ENCODE measurements at regions not wholly inside any gene's neighbourhood (a gene's known extent, or its start where the extent isn't known, plus 50 kb on each side); places are given as distances from the start of the nearest gene placed in this dataset.

GRCh38 chr11:15627560-15627959, 512.8 kb downstream of the INSC start:
- Histone ChIP-seq H3K9me3 (no peaks in the 10 kb centered on the region), H3K4me3 (no peak overlapping the region), H3K4me1 (no peaks in the 10 kb centered on the region), H3K36me3 (no peaks in the 10 kb centered on the region), H3K27ac (no peak overlapping the region), H3K27me3 (no peaks in the 10 kb centered on the region)
- intact Hi-C loops (cut with DNase I), result no loop called here
- DNase-seq (no peak), ATAC-seq (no peak)
- TF ChIP-seq, protein P1, sequence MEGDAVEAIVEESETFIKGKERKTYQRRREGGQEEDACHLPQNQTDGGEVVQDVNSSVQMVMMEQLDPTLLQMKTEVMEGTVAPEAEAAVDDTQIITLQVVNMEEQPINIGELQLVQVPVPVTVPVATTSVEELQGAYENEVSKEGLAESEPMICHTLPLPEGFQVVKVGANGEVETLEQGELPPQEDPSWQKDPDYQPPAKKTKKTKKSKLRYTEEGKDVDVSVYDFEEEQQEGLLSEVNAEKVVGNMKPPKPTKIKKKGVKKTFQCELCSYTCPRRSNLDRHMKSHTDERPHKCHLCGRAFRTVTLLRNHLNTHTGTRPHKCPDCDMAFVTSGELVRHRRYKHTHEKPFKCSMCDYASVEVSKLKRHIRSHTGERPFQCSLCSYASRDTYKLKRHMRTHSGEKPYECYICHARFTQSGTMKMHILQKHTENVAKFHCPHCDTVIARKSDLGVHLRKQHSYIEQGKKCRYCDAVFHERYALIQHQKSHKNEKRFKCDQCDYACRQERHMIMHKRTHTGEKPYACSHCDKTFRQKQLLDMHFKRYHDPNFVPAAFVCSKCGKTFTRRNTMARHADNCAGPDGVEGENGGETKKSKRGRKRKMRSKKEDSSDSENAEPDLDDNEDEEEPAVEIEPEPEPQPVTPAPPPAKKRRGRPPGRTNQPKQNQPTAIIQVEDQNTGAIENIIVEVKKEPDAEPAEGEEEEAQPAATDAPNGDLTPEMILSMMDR (IDR thresholded peaks at IDR 0.05), result no peak
- no peak for TF ChIP-seq POLR2A (IDR thresholded peaks at IDR 0.05)

DNA sequence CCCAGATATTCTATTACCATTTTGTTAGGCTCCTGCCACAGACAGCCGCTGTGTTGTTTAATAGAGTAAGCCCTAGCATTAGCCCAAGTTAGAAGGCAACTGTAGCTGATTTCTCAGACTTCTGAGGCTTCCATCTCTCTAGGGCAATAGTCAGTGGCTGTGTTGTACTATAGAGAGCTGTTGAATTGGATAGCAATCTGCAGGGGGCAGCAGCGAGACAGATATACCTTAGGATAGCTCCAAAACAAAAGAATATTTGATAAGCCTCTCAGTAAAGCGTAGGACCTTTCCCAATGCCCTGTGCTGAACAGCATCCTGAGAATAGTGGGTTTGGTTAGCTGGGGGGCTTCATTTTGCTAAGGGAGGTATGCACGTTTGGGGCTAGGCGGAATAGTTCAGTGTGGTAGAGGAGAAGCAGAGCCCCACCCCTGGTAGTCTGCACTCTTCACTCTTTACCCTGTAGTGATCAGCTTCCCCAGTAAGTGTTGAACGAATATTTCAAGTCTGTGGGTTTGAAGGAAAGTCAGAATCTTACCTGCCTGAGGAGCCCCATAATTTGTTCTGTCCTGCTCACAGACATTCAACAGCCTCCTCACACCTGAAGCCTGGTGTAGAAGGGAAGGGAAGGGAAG, 515.1 kb downstream of the INSC start:
- Histone ChIP-seq H3K36me3 (no peaks in the 10 kb centered on the region), H3K4me3 (no peak overlapping the region), H3K4me1 (no peaks in the 10 kb centered on the region), H3K27me3 (no peaks in the 10 kb centered on the region), H3K9me3 (no peaks in the 10 kb centered on the region), H3K27ac (no peak overlapping the region)
- TF ChIP-seq, protein P1 (IDR thresholded peaks at IDR 0.05), result peak in 6 of 12 donors; percentile 22 to 42 (median 32)
- no peak for TF ChIP-seq POLR2A (IDR thresholded peaks at IDR 0.05)
- 62 to 71% (median 67%) methylated on average over 6 of the region's 6 CpGs for WGBS, 4 donors
- DNase-seq, result peak in 1 of 5 donors; percentile 44
- peak in 2 of 4 donors; percentile 42 to 60 for ATAC-seq
- intact Hi-C loops (cut with DNase I), result no loop called here

- Histone ChIP-seq H3K36me3 (no peaks in the 10 kb centered on the region), H3K27me3 (no peaks in the 10 kb centered on the region), H3K27ac (no peak overlapping the region), H3K4me3 (no peak overlapping the region), H3K4me1 (no peaks in the 10 kb centered on the region), H3K9me3 (no peaks in the 10 kb centered on the region)
- intact Hi-C loops (cut with DNase I), result no loop called here
- no peak for ATAC-seq
- 73 to 97% (median 76%) methylated on average over 2 of the region's 2 CpGs for whole genome bisulfite sequencing, 4 donors
- DNase-seq, result no peak
- no peak for TF ChIP-seq POLR2A (IDR thresholded peaks at IDR 0.05)
- TF ChIP-seq, protein P1 (IDR thresholded peaks at IDR 0.05), result no peak
Observed at GRCh38 chr11:15630896-15631295, 516.2 kb downstream of the INSC start.

DNA sequence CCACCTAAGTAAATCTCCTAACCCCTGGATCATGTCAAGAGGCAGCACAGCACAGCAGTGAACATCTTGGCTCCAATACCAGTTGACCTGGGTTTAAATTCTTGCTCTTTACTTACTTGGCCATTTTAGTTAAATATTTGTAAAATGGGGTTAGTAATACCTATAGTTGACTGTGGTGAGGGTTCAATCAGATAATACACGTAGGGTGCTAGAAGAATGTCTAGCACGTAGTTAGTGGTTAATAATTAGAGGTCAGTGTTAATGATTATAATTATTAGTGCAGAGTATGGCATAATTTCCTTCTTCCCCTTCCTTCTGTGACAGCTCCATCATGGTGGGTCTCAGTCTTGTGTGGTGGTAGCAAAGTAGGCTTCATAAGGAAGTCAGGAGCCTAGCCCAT, 520.8 kb downstream of the INSC start:
- Histone ChIP-seq H3K4me1 (no peaks in the 10 kb centered on the region), H3K9me3 (peaks cover 0 to 9% (median 0%) of the 10 kb centered on the region in 12 donors), H3K4me3 (no peak overlapping the region), H3K27ac (no peak overlapping the region), H3K36me3 (no peaks in the 10 kb centered on the region), H3K27me3 (no peaks in the 10 kb centered on the region)
- intact Hi-C loops (cut with DNase I), result no loop called here
- DNase-seq (no peak), ATAC-seq (no peak)
- WGBS, 4 donors, result 90 to 98% (median 95%) methylated on average over 2 of the region's 2 CpGs
- TF ChIP-seq POLR2A (IDR thresholded peaks at IDR 0.05), result no peak
- TF ChIP-seq, protein P1 (IDR thresholded peaks at IDR 0.05), result no peak
